ENCODE measurements at regions not wholly inside any gene's neighbourhood (a gene's known extent, or its start where the extent isn't known, plus 50 kb on each side); places are given as distances from the start of the nearest gene placed in this dataset.
"Not testable (repeated sequence)": the region's sequence is repeated elsewhere in the genome, so short reads cannot be mapped to it uniquely, and the experiment has no call there.

GRCh38 chr4:103422467-103423219 is 224.5 kb upstream of the CENPE start:
- WGBS, 2 donors (ENCODE audit: low coverage in 1 of 2): 39 to 46% methylated on average over 2 of the region's 2 CpGs
- intact Hi-C loops (cut with DNase I; ENCODE audit: low total_unique reads): no loop called here
- Histone ChIP-seq H3K36me3 (no peaks in the 10 kb centered on the region), H3K27ac (no peak overlapping the region), H3K9me3 (no peaks in the 10 kb centered on the region), H3K4me1 (no peaks in the 10 kb centered on the region), H3K4me3 (no peak overlapping the region), H3K27me3 (no peaks in the 10 kb centered on the region)
- in situ Hi-C loops (cut with MboI; ENCODE audit: low pct_ligation_motif_present in 1 of 4, low pct_unique_long_range_greater_than_20kb in 1 of 4, low sequenced_read_pairs in 3 of 4): no loop called here
- no peak for TF ChIP-seq EP300 (IDR thresholded peaks at IDR 0.05; ENCODE audit: low read depth)
- TF ChIP-seq POLR2A (IDR thresholded peaks at IDR 0.05): no peak
- no peak for TF ChIP-seq POLR2AphosphoS5 (IDR thresholded peaks at IDR 0.05)
- TF ChIP-seq CTCF (IDR thresholded peaks at IDR 0.05): no peak
- no peak for DNase-seq

- intact Hi-C loops (cut with DNase I; ENCODE audit: low total_unique reads): no loop called here
- 88% methylated on average over 4 to 5 of the region's 5 CpGs for WGBS, 2 donors (ENCODE audit: low coverage in 1 of 2)
Measured at GRCh38 chr4:103415801-103416200, 217.7 kb upstream of the CENPE start.

GRCh38 chr4:103412646-103413045 is 214.5 kb upstream of the CENPE start:
- in situ Hi-C loops (cut with MboI; ENCODE audit: low pct_ligation_motif_present in 1 of 4, low pct_unique_long_range_greater_than_20kb in 1 of 4, low sequenced_read_pairs in 3 of 4); H3K36me3 ChIP-seq; intact Hi-C loops (cut with DNase I; ENCODE audit: low total_unique reads); H3K27me3 ChIP-seq; H3K4me1 ChIP-seq; DNase-seq; H3K4me3 ChIP-seq; H3K9me3 ChIP-seq; H3K27ac ChIP-seq: not testable (repeated sequence)
- 41 to 51% methylated on average over 4 of the region's 4 CpGs for WGBS, 2 donors (ENCODE audit: low coverage in 1 of 2)

More at GRCh38 chr4:103415801-103416200, 217.7 kb upstream of the CENPE start:
- TF ChIP-seq POLR2A (IDR thresholded peaks at IDR 0.05) (no peak), EP300 (IDR thresholded peaks at IDR 0.05; ENCODE audit: low read depth) (no peak), POLR2AphosphoS5 (IDR thresholded peaks at IDR 0.05) (no peak), CTCF (IDR thresholded peaks at IDR 0.05) (no peak)
- H3K36me3 ChIP-seq: no peaks in the 10 kb centered on the region
- H3K4me3 ChIP-seq: no peak overlapping the region
- no peak for DNase-seq
- no peaks in the 10 kb centered on the region for H3K27me3 ChIP-seq
- H3K27ac ChIP-seq: no peak overlapping the region
- in situ Hi-C loops (cut with MboI; ENCODE audit: low pct_ligation_motif_present in 1 of 4, low pct_unique_long_range_greater_than_20kb in 1 of 4, low sequenced_read_pairs in 3 of 4): no loop called here
- no peaks in the 10 kb centered on the region for H3K4me1 ChIP-seq
- H3K9me3 ChIP-seq: no peaks in the 10 kb centered on the region

GRCh38 chr4:103410386-103410785 is 212.2 kb upstream of the CENPE start:
- Histone ChIP-seq H3K4me1 (no peaks in the 10 kb centered on the region), H3K36me3 (no peaks in the 10 kb centered on the region), H3K27me3 (no peaks in the 10 kb centered on the region), H3K9me3 (no peaks in the 10 kb centered on the region), H3K4me3 (no peak overlapping the region), H3K27ac (no peak overlapping the region)
- DNase-seq: no peak
- WGBS, 2 donors (ENCODE audit: low coverage in 1 of 2): 77 to 78% methylated on average over 3 of the region's 3 CpGs
- TF ChIP-seq POLR2AphosphoS5 (IDR thresholded peaks at IDR 0.05) (no peak), CTCF (IDR thresholded peaks at IDR 0.05) (no peak), POLR2A (IDR thresholded peaks at IDR 0.05) (no peak), EP300 (IDR thresholded peaks at IDR 0.05; ENCODE audit: low read depth) (no peak)
- intact Hi-C loops (cut with DNase I; ENCODE audit: low total_unique reads): no loop called here
- in situ Hi-C loops (cut with MboI; ENCODE audit: low pct_ligation_motif_present in 1 of 4, low pct_unique_long_range_greater_than_20kb in 1 of 4, low sequenced_read_pairs in 3 of 4): no loop called here

- Histone ChIP-seq H3K36me3 (no peaks in the 10 kb centered on the region), H3K9me3 (no peaks in the 10 kb centered on the region), H3K27me3 (no peaks in the 10 kb centered on the region), H3K4me1 (no peaks in the 10 kb centered on the region), H3K4me3 (no peak overlapping the region), H3K27ac (no peak overlapping the region)
- intact Hi-C loops (cut with DNase I; ENCODE audit: low total_unique reads): no loop called here
- no peak for DNase-seq
- TF ChIP-seq CTCF (IDR thresholded peaks at IDR 0.05) (no peak), POLR2A (IDR thresholded peaks at IDR 0.05) (no peak), POLR2AphosphoS5 (IDR thresholded peaks at IDR 0.05) (no peak), EP300 (IDR thresholded peaks at IDR 0.05; ENCODE audit: low read depth) (no peak)
- in situ Hi-C loops (cut with MboI; ENCODE audit: low pct_ligation_motif_present in 1 of 4, low pct_unique_long_range_greater_than_20kb in 1 of 4, low sequenced_read_pairs in 3 of 4): no loop called here
Measured at GRCh38 chr4:103405415-103405814, 207.3 kb upstream of the CENPE start.

Measured in transverse colon (tissue), 4 donors.